ENCODE measurements at regions not wholly inside any gene's neighbourhood (a gene's known extent, or its start where the extent isn't known, plus 50 kb on each side); places are given as distances from the start of the nearest gene placed in this dataset.

DNA sequence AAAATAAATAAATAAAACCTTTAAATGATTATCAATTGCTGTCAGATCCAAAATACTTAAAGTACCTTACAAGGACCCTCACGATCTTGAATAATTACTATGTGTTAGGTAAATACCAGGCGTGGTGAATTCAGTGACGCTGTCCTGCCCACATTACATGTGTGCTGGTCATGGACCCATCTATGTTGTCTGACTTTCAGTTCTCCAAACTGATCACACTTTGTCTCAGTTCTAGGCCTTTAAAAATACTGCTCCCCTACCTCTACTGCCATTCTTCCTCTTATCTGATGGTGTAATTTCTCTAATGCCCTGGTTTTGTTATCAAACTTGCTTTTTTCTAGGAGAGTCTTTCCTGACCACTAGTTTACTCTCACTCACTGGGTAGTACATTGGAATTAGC, 520.7 kb downstream of the TRHDE start:
- H3K27me3 Mint-ChIP-seq (ENCODE audit: low read depth), result no peaks in the 10 kb centered on the region
- no peak overlapping the region for H3K4me3 Mint-ChIP-seq
- peaks cover 39% of the 10 kb centered on the region for H3K9me3 Mint-ChIP-seq
- no peak for DNase-seq (ENCODE audit: low spot score)
- H3K4me1 Mint-ChIP-seq (ENCODE audit: low read depth), result no peaks in the 10 kb centered on the region
- no peaks in the 10 kb centered on the region for H3K36me3 Mint-ChIP-seq (ENCODE audit: low read depth)
- no peak overlapping the region for H3K27ac Mint-ChIP-seq

DNA sequence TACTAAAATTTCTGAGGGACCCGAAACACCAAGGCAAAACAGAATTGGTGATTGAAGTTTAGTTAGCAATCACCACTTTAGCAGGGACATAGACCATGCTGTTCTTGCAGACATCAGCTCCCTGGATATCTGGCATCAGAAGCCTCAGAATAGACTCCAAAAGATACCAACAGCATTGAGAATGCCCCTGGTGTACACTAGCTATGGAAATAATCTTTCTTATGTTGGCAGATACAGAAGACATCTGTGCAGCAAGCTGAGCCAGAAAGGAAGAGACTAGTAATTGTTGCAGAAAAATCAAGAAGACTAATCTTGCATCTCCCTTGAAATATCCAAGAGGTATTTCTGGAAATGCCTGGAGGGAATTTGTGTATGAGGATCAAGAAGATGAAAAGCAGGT, 521.6 kb downstream of the TRHDE start:
- Mint-ChIP-seq H3K4me3 (no peak overlapping the region), H3K4me1 (ENCODE audit: low read depth) (no peaks in the 10 kb centered on the region), H3K9me3 (peaks cover 42% of the 10 kb centered on the region), H3K27ac (no peak overlapping the region), H3K27me3 (ENCODE audit: low read depth) (no peaks in the 10 kb centered on the region), H3K36me3 (ENCODE audit: low read depth) (no peaks in the 10 kb centered on the region)
- no peak for DNase-seq (ENCODE audit: low spot score)

DNA sequence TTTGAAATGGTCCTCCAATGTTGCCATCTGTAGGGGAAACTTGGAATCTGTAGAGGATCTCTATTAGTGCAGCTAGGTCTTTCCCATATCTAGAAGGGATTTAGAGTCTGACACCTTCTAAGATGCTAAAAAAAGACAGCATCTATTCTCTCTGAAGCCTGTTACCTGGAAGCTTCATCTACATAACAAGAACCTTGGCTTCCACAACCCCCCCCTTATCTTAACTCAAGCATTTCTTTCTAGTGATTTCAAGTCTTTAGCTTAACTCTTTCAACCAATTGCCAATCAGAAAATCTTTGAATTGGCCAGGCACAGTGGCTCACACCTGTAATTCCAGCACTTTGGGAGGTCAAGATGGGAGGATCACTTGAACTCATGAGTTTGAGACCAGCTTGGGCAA, 543.3 kb downstream of the TRHDE start:
- no peak overlapping the region for H3K27ac Mint-ChIP-seq
- H3K4me3 Mint-ChIP-seq, result no peak overlapping the region
- no peaks in the 10 kb centered on the region for H3K27me3 Mint-ChIP-seq (ENCODE audit: low read depth)
- H3K4me1 Mint-ChIP-seq (ENCODE audit: low read depth), result no peaks in the 10 kb centered on the region
- no peaks in the 10 kb centered on the region for H3K36me3 Mint-ChIP-seq (ENCODE audit: low read depth)
- H3K9me3 Mint-ChIP-seq, result peaks cover 53% of the 10 kb centered on the region
- no peak for DNase-seq (ENCODE audit: low spot score)

DNA sequence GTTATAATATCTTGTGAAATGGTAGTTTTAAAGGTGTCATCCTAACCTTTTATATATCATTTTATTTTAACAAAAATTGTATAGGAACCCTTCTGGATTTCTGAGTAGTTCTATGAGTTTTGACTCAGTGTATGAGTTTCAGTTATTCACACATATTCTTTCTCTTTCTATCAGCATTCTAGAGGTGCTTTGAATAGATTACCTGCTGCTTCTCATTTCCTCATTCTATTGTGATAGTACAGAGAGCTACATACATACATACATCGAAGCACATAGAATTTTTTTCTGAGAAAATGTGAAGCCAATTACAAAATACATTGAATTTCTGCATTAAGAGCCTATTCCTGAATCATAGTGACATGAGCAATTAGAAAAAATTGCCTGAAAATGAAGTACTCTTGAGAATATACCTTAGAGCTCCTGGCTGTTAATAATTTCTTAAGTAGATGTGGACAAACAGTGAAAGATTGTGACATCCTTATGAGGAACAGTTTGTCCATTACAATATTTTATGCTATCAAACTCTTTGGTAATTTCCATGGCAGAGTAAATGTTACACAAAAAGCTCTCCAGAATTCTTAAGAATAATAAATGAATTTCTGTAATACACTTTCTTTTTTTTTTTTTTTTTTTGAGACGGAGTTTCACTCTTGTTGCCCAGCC, 556.6 kb downstream of the TRHDE start:
- no peaks in the 10 kb centered on the region for H3K27me3 Mint-ChIP-seq (ENCODE audit: low read depth)
- no peak overlapping the region for H3K27ac Mint-ChIP-seq
- H3K36me3 Mint-ChIP-seq (ENCODE audit: low read depth), result no peaks in the 10 kb centered on the region
- no peak overlapping the region for H3K4me3 Mint-ChIP-seq
- no peaks in the 10 kb centered on the region for H3K4me1 Mint-ChIP-seq (ENCODE audit: low read depth)
- DNase-seq (ENCODE audit: low spot score), result no peak
- H3K9me3 Mint-ChIP-seq, result peaks cover 9% of the 10 kb centered on the region

DNA sequence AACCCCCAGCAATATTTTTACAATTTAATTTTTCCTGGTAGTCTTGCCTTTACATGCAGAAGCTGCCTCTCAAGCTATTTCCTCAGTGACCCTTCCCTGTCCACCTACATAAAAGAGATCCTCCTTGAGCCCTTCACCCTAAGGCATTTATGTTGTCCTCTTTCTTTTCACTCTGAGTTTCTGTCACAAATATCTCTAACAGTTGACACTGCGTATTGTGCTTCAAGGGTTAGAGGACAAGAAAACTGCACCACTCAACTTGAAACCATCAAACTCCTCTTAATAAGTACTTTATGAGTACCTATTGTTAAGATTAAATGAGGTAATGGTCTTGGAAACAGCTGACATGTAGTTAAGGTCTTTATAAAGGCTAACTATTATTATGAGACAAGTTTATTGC, 557.7 kb downstream of the TRHDE start:
- Mint-ChIP-seq H3K4me1 (ENCODE audit: low read depth) (no peaks in the 10 kb centered on the region), H3K4me3 (no peak overlapping the region), H3K9me3 (peaks cover 13% of the 10 kb centered on the region), H3K27me3 (ENCODE audit: low read depth) (no peaks in the 10 kb centered on the region), H3K27ac (no peak overlapping the region), H3K36me3 (ENCODE audit: low read depth) (no peaks in the 10 kb centered on the region)
- DNase-seq (ENCODE audit: low spot score), result no peak

DNA sequence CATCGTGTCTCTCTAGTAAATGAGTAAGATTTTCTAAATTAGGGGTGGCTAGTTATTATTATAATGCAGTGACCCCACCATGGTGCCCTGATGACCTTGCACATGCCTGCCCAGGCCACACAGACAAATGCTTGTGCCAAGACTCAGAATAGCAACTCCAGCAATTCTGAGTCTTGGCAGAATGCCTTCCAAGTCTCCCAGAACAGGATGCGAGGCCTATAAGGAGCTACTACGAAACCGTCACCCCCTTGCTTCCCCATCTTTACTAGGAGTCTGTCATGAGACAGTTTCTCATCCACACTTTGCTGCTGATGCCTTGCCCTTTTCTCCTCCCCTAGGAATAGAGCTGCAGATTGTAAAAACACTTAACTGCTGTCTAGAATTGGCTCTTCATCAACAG, 559.9 kb downstream of the TRHDE start:
- DNase-seq (ENCODE audit: low spot score), result no peak
- Mint-ChIP-seq H3K4me1 (ENCODE audit: low read depth) (no peaks in the 10 kb centered on the region), H3K36me3 (ENCODE audit: low read depth) (no peaks in the 10 kb centered on the region), H3K4me3 (no peak overlapping the region), H3K9me3 (peaks cover 4% of the 10 kb centered on the region), H3K27me3 (ENCODE audit: low read depth) (no peaks in the 10 kb centered on the region), H3K27ac (no peak overlapping the region)

DNA sequence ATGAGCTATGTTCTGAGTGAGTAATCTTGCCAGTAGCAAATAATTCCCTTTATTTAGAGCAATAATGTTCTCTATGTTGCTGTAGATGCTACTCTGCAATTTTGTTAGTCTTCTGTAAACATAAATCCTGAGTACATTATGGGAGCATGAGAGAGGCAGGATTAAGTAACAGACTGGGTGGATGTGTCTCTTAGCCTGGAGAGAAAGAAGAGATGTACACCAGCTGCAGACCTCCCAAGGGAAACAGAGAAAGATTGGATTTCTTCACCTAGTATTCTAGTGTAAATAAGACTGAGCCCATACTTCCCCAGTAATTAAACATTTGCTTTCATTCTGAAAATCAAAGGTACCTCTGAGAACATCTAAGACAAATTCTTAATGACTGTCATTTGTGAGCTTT, 564.0 kb downstream of the TRHDE start:
- peaks cover 13% of the 10 kb centered on the region for H3K9me3 Mint-ChIP-seq
- H3K4me1 Mint-ChIP-seq (ENCODE audit: low read depth), result no peaks in the 10 kb centered on the region
- H3K27ac Mint-ChIP-seq, result no peak overlapping the region
- no peak for DNase-seq (ENCODE audit: low spot score)
- no peaks in the 10 kb centered on the region for H3K27me3 Mint-ChIP-seq (ENCODE audit: low read depth)
- no peak overlapping the region for H3K4me3 Mint-ChIP-seq
- no peaks in the 10 kb centered on the region for H3K36me3 Mint-ChIP-seq (ENCODE audit: low read depth)

DNA sequence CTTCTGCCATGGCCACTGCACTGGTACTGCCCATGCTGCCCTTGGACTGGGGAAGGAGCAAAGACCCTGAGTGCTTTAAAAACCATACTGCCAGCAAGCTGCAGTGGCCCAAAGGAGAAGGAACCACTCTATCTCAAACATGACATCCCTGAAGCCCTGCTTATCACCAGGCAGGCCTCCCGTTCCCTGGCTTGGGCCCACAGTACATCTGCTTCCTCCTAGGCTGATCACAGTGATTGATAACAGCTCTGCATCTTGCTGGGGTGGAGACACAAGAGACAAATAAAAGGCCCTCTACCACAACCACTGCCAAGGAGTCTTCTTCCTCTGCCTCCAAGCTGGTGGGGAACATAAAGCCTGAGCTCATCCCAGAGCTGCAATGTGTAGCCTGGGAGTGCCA, 567.5 kb downstream of the TRHDE start:
- H3K27me3 Mint-ChIP-seq (ENCODE audit: low read depth), result no peaks in the 10 kb centered on the region
- no peaks in the 10 kb centered on the region for H3K4me1 Mint-ChIP-seq (ENCODE audit: low read depth)
- DNase-seq (ENCODE audit: low spot score), result no peak
- no peak overlapping the region for H3K27ac Mint-ChIP-seq
- peaks cover 25% of the 10 kb centered on the region for H3K9me3 Mint-ChIP-seq
- H3K4me3 Mint-ChIP-seq, result no peak overlapping the region
- H3K36me3 Mint-ChIP-seq (ENCODE audit: low read depth), result no peaks in the 10 kb centered on the region

DNA sequence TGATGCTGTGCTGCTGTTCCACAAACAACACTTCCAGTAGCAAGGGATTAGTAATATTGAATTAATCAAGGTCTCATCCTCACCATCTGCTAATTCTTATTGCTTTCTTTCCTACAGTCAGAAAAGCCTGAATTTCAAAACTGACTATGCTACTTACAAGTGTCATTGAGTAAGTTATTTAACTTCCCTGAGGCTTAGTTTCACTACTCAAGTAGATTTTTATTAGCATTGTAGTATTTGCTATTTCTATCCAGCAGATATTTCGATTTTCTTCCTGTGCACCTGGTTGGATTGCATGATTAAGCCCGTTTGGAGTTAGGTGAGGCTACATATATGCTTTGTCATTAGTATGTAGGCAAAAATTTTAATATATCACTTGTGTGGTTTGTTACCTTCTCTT, 591.5 kb downstream of the TRHDE start:
- no peak for DNase-seq (ENCODE audit: low spot score)
- no peak overlapping the region for H3K4me3 Mint-ChIP-seq
- H3K27me3 Mint-ChIP-seq (ENCODE audit: low read depth), result no peaks in the 10 kb centered on the region
- H3K27ac Mint-ChIP-seq, result no peak overlapping the region
- H3K4me1 Mint-ChIP-seq (ENCODE audit: low read depth), result no peaks in the 10 kb centered on the region
- peaks cover 4% of the 10 kb centered on the region for H3K9me3 Mint-ChIP-seq
- H3K36me3 Mint-ChIP-seq (ENCODE audit: low read depth), result no peaks in the 10 kb centered on the region

DNA sequence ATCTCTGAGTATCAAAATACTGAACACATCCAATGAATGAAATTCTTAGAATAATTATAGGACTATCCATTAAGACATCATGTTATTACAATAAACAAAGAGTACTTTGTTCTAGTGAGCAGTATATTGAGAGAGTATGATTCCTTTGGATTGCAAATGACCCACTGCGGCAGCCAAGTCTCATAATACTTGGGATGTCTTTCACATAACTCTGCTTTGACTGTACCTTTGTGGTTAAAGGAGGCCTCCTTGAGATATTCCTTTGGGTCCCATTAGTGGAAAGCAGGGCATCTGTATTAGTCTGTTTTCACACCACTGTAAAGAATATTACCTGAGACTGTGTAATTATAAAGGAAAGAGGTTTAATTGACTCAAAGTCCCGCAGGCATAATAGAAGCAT, 593.8 kb downstream of the TRHDE start:
- H3K4me1 Mint-ChIP-seq (ENCODE audit: low read depth), result no peaks in the 10 kb centered on the region
- no peaks in the 10 kb centered on the region for H3K27me3 Mint-ChIP-seq (ENCODE audit: low read depth)
- no peak overlapping the region for H3K27ac Mint-ChIP-seq
- peaks cover 4% of the 10 kb centered on the region for H3K9me3 Mint-ChIP-seq
- no peak for DNase-seq (ENCODE audit: low spot score)
- H3K36me3 Mint-ChIP-seq (ENCODE audit: low read depth), result no peaks in the 10 kb centered on the region
- H3K4me3 Mint-ChIP-seq, result no peak overlapping the region

DNA sequence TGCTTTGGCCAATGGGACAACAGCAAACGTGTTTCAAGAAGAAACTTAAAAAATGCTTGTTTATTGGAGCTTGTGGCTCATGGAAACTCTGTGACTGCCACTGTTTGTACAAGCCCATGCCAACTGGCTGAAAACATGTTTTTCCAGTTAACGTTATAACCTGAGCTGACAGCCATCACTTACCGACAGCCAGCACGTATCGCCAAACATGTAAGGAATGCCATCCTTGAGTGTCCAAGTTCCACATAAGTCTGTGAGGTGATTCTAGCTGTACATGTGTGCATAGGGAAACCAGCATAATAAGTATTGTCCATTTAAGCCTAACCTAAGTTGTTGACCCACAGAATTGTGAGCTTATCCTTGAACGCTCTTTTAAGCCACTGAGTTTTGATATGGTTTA, 596.9 kb downstream of the TRHDE start:
- peaks cover 16% of the 10 kb centered on the region for H3K9me3 Mint-ChIP-seq
- no peaks in the 10 kb centered on the region for H3K4me1 Mint-ChIP-seq (ENCODE audit: low read depth)
- H3K27me3 Mint-ChIP-seq (ENCODE audit: low read depth), result no peaks in the 10 kb centered on the region
- H3K27ac Mint-ChIP-seq, result no peak overlapping the region
- H3K4me3 Mint-ChIP-seq, result no peak overlapping the region
- H3K36me3 Mint-ChIP-seq (ENCODE audit: low read depth), result no peaks in the 10 kb centered on the region
- DNase-seq (ENCODE audit: low spot score), result no peak

DNA sequence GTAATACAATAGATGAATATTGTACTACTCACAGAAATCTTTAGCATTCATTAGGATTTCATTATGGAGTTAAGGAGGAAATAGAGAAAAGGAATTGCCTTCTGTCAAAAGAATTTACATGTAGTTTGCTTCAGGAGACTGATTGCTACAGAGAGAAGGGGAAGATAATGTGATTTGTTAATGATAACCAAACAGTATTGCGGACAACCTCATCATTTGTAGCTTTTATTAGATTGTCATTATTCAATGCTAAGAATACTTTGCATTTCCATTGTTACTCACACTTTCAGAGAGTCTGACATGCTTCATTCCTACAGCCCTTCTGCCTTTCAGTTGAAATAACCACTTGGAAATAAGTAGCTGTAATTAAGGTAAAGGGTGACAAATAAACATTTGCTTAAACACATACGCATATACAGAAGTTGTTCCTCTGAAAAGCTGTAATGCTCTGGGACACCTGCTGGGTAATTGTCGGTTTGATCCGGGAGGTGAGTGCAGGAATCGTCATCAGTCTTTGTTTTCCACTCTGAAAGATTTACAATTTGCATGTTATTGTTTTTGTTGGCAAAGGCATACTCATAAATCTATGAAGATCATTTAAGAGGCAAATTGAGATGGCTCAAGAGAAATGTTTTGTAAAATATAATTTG, 600.2 kb downstream of the TRHDE start:
- H3K27me3 Mint-ChIP-seq (ENCODE audit: low read depth), result no peaks in the 10 kb centered on the region

DNA sequence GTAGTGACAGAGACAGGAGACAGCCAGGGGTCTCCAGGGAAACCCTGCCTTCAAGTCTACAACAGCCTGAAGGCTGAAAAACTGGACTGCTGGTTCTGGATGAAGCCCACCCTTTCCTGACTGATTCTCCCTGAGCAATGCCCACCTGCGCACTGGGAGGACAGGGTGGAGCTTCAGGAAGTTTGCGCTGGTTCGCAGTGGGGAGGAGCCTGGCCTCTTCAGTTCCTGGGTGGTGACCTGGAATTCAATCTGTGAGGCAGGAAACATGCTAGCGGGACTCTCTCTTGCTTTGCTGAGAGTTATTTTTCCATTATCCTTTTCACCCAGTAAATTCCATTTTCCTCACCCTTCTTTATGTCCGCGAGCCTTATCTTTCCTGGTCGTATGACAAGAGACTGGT, 600.8 kb downstream of the TRHDE start:
- Mint-ChIP-seq H3K4me3 (no peak overlapping the region), H3K36me3 (ENCODE audit: low read depth) (no peaks in the 10 kb centered on the region), H3K9me3 (peaks cover 29% of the 10 kb centered on the region), H3K27me3 (ENCODE audit: low read depth) (no peaks in the 10 kb centered on the region), H3K27ac (no peak overlapping the region), H3K4me1 (ENCODE audit: low read depth) (no peaks in the 10 kb centered on the region)
- DNase-seq (ENCODE audit: low spot score), result no peak

More for the DNA sequence above, 600.2 kb downstream of the TRHDE start:
- H3K36me3 Mint-ChIP-seq (ENCODE audit: low read depth), result no peaks in the 10 kb centered on the region
- H3K4me3 Mint-ChIP-seq, result no peak overlapping the region
- no peaks in the 10 kb centered on the region for H3K4me1 Mint-ChIP-seq (ENCODE audit: low read depth)
- H3K27ac Mint-ChIP-seq, result no peak overlapping the region
- H3K9me3 Mint-ChIP-seq, result peaks cover 29% of the 10 kb centered on the region
- no peak for DNase-seq (ENCODE audit: low spot score)

DNA sequence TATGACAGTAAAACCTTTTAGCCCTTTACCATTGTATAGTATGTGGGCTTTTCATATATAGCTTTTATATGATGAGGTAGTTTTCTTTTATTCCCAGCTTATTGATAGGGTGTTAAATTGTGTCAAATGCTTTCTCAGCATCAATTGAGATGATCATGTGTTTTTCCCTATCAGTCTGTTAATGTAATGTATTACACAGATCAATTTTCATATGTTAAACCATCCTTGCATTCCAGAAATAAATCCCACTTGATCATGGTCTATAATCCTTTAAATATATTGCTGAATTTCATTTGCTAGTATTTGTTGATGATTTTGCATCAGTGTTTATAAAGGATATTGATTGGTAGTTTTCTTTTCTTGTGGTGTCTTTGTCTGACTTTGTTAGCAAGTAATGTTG, 603.9 kb downstream of the TRHDE start:
- Mint-ChIP-seq H3K9me3 (peaks cover 39% of the 10 kb centered on the region), H3K36me3 (ENCODE audit: low read depth) (no peaks in the 10 kb centered on the region), H3K27ac (no peak overlapping the region), H3K4me1 (ENCODE audit: low read depth) (no peaks in the 10 kb centered on the region), H3K27me3 (ENCODE audit: low read depth) (no peaks in the 10 kb centered on the region), H3K4me3 (no peak overlapping the region)
- DNase-seq (ENCODE audit: low spot score), result no peak

DNA sequence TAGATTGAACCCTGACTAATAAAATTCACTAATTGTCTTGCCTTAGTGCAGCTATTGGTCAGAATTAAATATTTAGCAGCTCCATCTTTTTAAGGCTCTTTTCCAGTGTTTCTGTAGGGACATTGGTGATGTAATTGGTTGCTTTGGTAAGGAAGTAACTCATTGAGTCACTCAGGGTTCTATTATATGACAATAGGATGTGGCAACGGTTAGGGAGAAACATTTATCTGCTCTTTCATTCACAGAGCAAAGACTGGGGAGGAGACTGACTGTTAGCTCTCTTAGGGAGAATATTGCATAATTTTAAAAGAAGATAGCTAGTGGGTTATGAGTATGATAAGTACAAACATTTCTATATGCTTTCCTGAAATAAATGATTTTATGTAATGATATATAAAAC, 616.5 kb downstream of the TRHDE start:
- no peaks in the 10 kb centered on the region for H3K36me3 Mint-ChIP-seq (ENCODE audit: low read depth)
- no peaks in the 10 kb centered on the region for H3K27me3 Mint-ChIP-seq (ENCODE audit: low read depth)
- H3K4me3 Mint-ChIP-seq, result no peak overlapping the region
- no peak for DNase-seq (ENCODE audit: low spot score)
- H3K9me3 Mint-ChIP-seq, result peaks cover 4% of the 10 kb centered on the region
- no peak overlapping the region for H3K27ac Mint-ChIP-seq
- H3K4me1 Mint-ChIP-seq (ENCODE audit: low read depth), result no peaks in the 10 kb centered on the region

Measured in T-helper 2 cell treated with Interferon-gamma antibody and Interleukin-4, amounts not matched to agents 5 μg/mL and 100 μg/mL, for 36 hours (primary cell).